GM23248 (cell line): ENCODE measurements at regions not wholly inside any gene's neighbourhood (a gene's known extent, or its start where the extent isn't known, plus 50 kb on each side); places are given as distances from the start of the nearest gene placed in this dataset.
"Not testable (repeated sequence)": the region's sequence is repeated elsewhere in the genome, so short reads cannot be mapped to it uniquely, and the experiment has no call there.

Source experiments
- DNase-seq: peaks from one replicate; pipeline ENCODE4 v3.0.0-alpha.2; 2015
- H2AFZ ChIP-seq: fragments of 200-600 bp; sonication (generic); 2 replicates; pipeline ENCODE4 v1.6.1; 2016; ENCODE audit warnings: antibody characterized with exemption
- H3F3A ChIP-seq: fragments of 200-600 bp; sonication (generic); 2 replicates; pipeline ENCODE4 v1.6.1; 2016; ENCODE audit warnings: mild to moderate bottlenecking, antibody characterized with exemption, mixed run types; ENCODE audit not compliant: insufficient read depth
- H3K27ac ChIP-seq: fragments of 200-600 bp; sonication (generic); 2 replicates; pipeline ENCODE4 v1.5.1; 2016; ENCODE audit warnings: mild to moderate bottlenecking
- H3K27me3 ChIP-seq: fragments of 200-600 bp; sonication (generic); replicated peaks from 2 replicates; pipeline ENCODE4 v1.6.1; 2016; ENCODE audit warnings: mild to moderate bottlenecking; ENCODE audit not compliant: insufficient read depth
- H3K36me3 ChIP-seq: fragments of 200-600 bp; sonication (generic); 2 replicates; pipeline ENCODE4 v1.6.1; 2016; ENCODE audit warnings: low read depth, mild to moderate bottlenecking
- H3K4me1 ChIP-seq: fragments of 200-600 bp; sonication (generic); 2 replicates; pipeline ENCODE4 v1.6.1; 2016; ENCODE audit warnings: mild to moderate bottlenecking; ENCODE audit not compliant: insufficient read depth
- H3K4me2 ChIP-seq: fragments of 200-600 bp; sonication (generic); one replicate; pipeline ENCODE4 v1.6.1; 2016; ENCODE audit warnings: mild to moderate bottlenecking; ENCODE audit not compliant: unreplicated experiment
- H3K4me3 ChIP-seq: fragments of 200-600 bp; sonication (generic); 2 replicates; pipeline ENCODE4 v1.5.1; 2016; ENCODE audit warnings: mild to moderate bottlenecking
- H3K79me2 ChIP-seq: fragments of 200-600 bp; sonication (generic); 2 replicates; pipeline ENCODE4 v1.6.1; 2016; ENCODE audit warnings: mild to moderate bottlenecking; ENCODE audit not compliant: insufficient read depth
- H3K9ac ChIP-seq: fragments of 200-600 bp; sonication (generic); 2 replicates; pipeline ENCODE4 v1.6.1; 2016; ENCODE audit warnings: mild to moderate bottlenecking
- H3K9me2 ChIP-seq: fragments of 200-600 bp; sonication (generic); 2 replicates; pipeline ENCODE4 v1.6.1; 2016; ENCODE audit warnings: mixed run types, mild to moderate bottlenecking, moderate library complexity; ENCODE audit not compliant: insufficient read depth
- H3K9me3 ChIP-seq: fragments of 200-600 bp; sonication (generic); one replicate; pipeline ENCODE4 v1.6.1; 2017; ENCODE audit warnings: low read depth
- H4K20me1 ChIP-seq: fragments of 200-600 bp; sonication (generic); 2 replicates; pipeline ENCODE4 v1.6.0; 2016; ENCODE audit not compliant: insufficient read depth
- EZH2 ChIP-seq: fragments of 200-600 bp; sonication (generic); IDR thresholded peaks from 2 replicates; pipeline ENCODE4 v1.6.1; 2018; ENCODE audit warnings: antibody characterized with exemption, mild to moderate bottlenecking; ENCODE audit not compliant: insufficient read depth, poor library complexity, severe bottlenecking
- EZH2phosphoT487 ChIP-seq: fragments of 200-600 bp; sonication (generic); IDR thresholded peaks from 2 replicates; pipeline ENCODE4 v1.6.1; 2018; ENCODE audit warnings: antibody characterized with exemption, moderate library complexity, mild to moderate bottlenecking, low read depth; ENCODE audit not compliant: insufficient read depth
- WGBS, 2 experiments: methylation state at CpG; one replicate each; pipeline ENCODE4 v1.1.6; 2015 to 2017; ENCODE audit warnings: low lambda C conversion rate in 2 of 2, low coverage in 1 of 2; ENCODE audit errors: missing lambda C conversion rate in 2 of 2; 5-methylcytosine and 5-hydroxymethylcytosine counted together
- in situ Hi-C: fragments of 300-500 bp; cut with MboI; formaldehyde crosslinking; loops from 2 replicates; pipeline ENCODE4 v1.15.0; 2020

DNA sequence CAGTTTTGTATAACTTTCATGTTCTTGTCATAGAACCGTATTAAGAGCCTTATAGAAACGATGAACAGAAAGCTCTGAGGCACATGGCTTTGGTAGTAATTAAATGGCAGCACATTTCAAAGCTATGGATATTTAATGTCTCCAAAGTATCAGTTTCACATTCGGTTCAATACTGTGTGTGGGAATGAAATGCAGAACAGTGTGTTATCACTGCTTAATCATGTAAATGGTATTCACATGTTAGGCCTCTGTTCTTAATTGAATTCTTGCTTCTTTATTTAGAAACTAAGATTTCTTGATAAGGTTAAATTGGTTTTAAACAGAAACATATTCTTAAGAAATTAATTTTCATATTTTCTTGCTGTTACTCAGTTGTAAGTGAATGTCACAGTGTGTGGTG lies 701.0 kb upstream of the PITX2 start:
- Histone ChIP-seq H3K4me1 (peaks cover 27% of the 10 kb centered on the region), H3K9ac (no peak overlapping the region), H3K9me2 (no peaks in the 10 kb centered on the region; the same call in 1 of the 2 replicates), H3K36me3 (no peaks in the 10 kb centered on the region), H3F3A (peaks cover 17% of the 10 kb centered on the region; the same call in 1 of the 2 replicates), H4K20me1 (no peaks in the 10 kb centered on the region), H3K4me3 (peak overlapping the region; percentile 33; the same call in 1 of the 2 replicates), H2AFZ (peak overlapping the region; percentile 51), H3K79me2 (no peaks in the 10 kb centered on the region), H3K27ac (peak overlapping the region; percentile 34), H3K9me3 (no peaks in the 10 kb centered on the region), H3K4me2 (peak overlapping the region; percentile 69), H3K27me3 (no peaks in the 10 kb centered on the region)
- TF ChIP-seq EZH2: no peak
- TF ChIP-seq EZH2phosphoT487: no peak
- in situ Hi-C loops: no loop called here
- peak; percentile 33 for DNase-seq
- WGBS, 2 experiments: 54 to 58% methylated on average over 3 of the region's 3 CpGs

DNA sequence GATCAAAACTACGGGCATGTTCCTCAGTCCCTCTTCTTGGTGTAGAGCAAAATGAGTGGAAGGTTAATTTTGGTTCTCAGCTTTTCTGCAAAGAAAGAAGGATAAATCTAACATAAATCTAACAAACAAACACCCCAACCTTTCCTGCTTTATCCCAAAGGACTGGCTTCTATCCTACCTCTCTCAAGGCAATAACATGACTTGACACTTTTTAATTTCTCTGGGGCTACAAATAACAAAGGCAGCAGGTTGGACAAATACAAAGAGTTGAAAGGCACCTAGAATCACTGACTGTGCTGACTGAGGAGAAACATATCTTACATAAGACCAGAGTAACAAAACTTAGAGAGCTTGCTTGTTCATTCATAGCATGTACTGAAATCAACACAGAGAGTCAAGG lies 703.6 kb upstream of the PITX2 start:
- Histone ChIP-seq H3K27ac (no peak overlapping the region), H3K36me3 (no peaks in the 10 kb centered on the region), H3F3A (peaks cover 17% of the 10 kb centered on the region; the same call in 1 of the 2 replicates), H4K20me1 (no peaks in the 10 kb centered on the region), H3K9me3 (no peaks in the 10 kb centered on the region), H3K9me2 (no peaks in the 10 kb centered on the region), H3K79me2 (no peaks in the 10 kb centered on the region), H3K9ac (no peak overlapping the region), H3K4me3 (no peak overlapping the region), H3K27me3 (no peaks in the 10 kb centered on the region), H2AFZ (no peak overlapping the region), H3K4me1 (peaks cover 37% of the 10 kb centered on the region), H3K4me2 (no peak overlapping the region)
- TF ChIP-seq EZH2: no peak
- TF ChIP-seq EZH2phosphoT487: no peak
- DNase-seq: no peak
- 41 to 59% methylated on average over 1 of the region's 1 CpG for WGBS, 2 experiments
- in situ Hi-C loops: no loop called here

DNA sequence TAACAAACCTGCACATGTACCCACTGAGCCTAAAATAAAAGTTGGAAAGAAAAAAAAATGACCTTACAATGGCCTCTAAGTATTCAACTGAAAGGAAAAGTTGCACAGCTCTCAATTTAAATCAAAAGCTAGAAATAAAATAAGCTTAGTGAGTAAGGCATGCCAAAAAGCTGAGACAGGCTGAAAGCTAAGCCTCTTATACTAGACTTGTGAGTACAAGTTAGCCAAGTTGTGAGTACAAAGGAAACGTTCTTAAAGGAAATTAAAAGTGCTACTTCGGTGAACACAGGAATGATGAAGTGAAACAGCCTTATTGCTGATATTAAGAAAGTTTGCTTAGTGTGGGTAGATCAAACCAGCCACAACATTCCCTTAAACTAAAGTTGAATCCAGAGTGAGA lies 707.9 kb upstream of the PITX2 start:
- 26 to 41% methylated on average over 2 of the region's 2 CpGs for WGBS, 2 experiments
- H3K27me3 ChIP-seq: no peaks in the 10 kb centered on the region
- in situ Hi-C loops: no loop called here
- H3K4me3 ChIP-seq: peak overlapping the region; percentile 27; the same call in 1 of the 2 replicates
- no peak overlapping the region for H3K9ac ChIP-seq
- no peaks in the 10 kb centered on the region for H3K9me2 ChIP-seq
- DNase-seq: peak; percentile 51
- peak overlapping the region; percentile 39 for H3K4me2 ChIP-seq
- H3K27ac ChIP-seq: no peak overlapping the region
- TF ChIP-seq EZH2phosphoT487: no peak
- TF ChIP-seq EZH2: no peak
- no peaks in the 10 kb centered on the region for H3K9me3 ChIP-seq
- no peaks in the 10 kb centered on the region for H3F3A ChIP-seq
- peaks cover 10% of the 10 kb centered on the region; the same call in 1 of the 2 replicates for H3K4me1 ChIP-seq
- no peaks in the 10 kb centered on the region for H4K20me1 ChIP-seq
- H2AFZ ChIP-seq: peak overlapping the region; percentile 69
- no peaks in the 10 kb centered on the region for H3K79me2 ChIP-seq
- H3K36me3 ChIP-seq: no peaks in the 10 kb centered on the region

DNA sequence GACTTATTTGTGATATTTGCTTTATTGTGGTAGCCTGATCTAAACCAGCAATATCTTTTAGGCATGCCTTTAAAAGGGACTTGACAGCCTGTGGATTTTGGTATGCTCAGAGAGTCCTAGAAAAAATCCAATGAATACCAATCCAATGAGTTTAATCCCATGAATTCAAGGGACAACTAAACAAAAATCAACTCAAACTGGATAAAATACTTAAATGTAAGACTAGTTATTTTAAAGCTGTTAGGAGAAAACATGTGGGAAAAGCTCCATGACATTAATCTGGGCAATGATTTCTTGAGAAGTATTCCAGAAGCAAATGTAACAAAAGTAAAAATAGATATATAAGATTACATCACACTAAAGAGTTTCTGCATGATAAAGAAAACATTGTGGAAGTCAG lies 711.5 kb upstream of the PITX2 start:
- H3K4me1 ChIP-seq: peaks cover 10% of the 10 kb centered on the region; the same call in 1 of the 2 replicates
- no peak overlapping the region for H3K27ac ChIP-seq
- H3F3A ChIP-seq: no peaks in the 10 kb centered on the region
- H3K27me3 ChIP-seq: no peaks in the 10 kb centered on the region
- no peak overlapping the region for H3K4me3 ChIP-seq
- no peaks in the 10 kb centered on the region for H3K9me3 ChIP-seq
- in situ Hi-C loops: no loop called here
- no peaks in the 10 kb centered on the region for H3K79me2 ChIP-seq
- H4K20me1 ChIP-seq: no peaks in the 10 kb centered on the region
- TF ChIP-seq EZH2 (no peak), EZH2phosphoT487 (no peak)
- no peak overlapping the region for H3K9ac ChIP-seq
- no peaks in the 10 kb centered on the region for H3K36me3 ChIP-seq
- H2AFZ ChIP-seq: no peak overlapping the region
- no peak overlapping the region for H3K4me2 ChIP-seq
- H3K9me2 ChIP-seq: no peaks in the 10 kb centered on the region
- peak; percentile 7 for DNase-seq

DNA sequence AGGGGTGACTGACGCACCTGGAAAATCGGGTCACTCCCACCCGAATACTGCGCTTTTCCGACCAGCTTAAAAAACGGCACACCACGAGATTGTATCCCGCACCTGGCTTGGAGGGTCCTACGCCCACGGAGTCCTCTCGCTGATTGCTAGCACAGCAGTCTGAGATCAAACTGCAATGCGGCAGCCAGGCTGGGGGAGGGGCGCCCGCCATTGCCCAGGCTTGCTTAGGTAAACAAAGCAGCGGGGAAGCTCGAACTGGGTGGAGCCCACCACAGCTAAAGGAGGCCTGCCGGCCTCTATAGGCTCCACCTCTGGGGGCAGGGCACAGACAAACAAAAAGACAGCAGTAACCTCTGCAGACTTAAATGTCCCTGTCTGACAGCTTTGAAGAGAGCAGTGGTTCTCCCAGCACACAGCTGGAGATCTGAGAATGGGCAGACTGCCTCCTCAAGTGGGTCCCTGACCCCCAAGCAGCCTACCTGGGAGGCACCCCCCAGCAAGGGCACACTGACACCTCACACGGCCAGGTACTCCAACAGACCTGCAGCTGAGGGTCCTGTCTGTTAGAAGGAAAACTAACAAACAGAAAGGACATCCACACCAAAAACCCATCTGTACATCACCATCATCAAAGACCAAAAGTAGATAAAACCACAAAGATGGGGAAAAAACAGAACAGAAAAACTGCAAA lies 714.5 kb upstream of the PITX2 start:
- H3K27ac ChIP-seq, H3K9ac ChIP-seq, H3K9me3 ChIP-seq, in situ Hi-C loops, H3K27me3 ChIP-seq, H3K4me2 ChIP-seq, H4K20me1 ChIP-seq, H3K4me1 ChIP-seq, H3K4me3 ChIP-seq, DNase-seq, H3K79me2 ChIP-seq, H3F3A ChIP-seq, H3K36me3 ChIP-seq, H3K9me2 ChIP-seq, H2AFZ ChIP-seq: not testable (repeated sequence)
- WGBS, 2 experiments: 81 to 85% methylated on average over 18 of the region's 18 CpGs
